ENCODE measurements at regions not wholly inside any gene's neighbourhood (a gene's known extent, or its start where the extent isn't known, plus 50 kb on each side); places are given as distances from the start of the nearest gene placed in this dataset.

- peaks cover 0 to 27% (median 12%) of the 10 kb centered on the region in 12 donors for H3K4me1 ChIP-seq
- peak overlapping the region in 2 of 12 donors; percentile 1 to 13 for H3K27ac ChIP-seq
- no peak for TF ChIP-seq POLR2A (IDR thresholded peaks at IDR 0.05)
- no peak for TF ChIP-seq CTCF (IDR thresholded peaks at IDR 0.05)
- DNase-seq (no peak), ATAC-seq (no peak)
- 50 to 70% (median 63%) methylated on average over 2 of the region's 2 CpGs for WGBS, 4 donors
- no peaks in the 10 kb centered on the region for H3K9me3 ChIP-seq
- H3K36me3 ChIP-seq: no peaks in the 10 kb centered on the region
- no peak overlapping the region for H3K4me3 ChIP-seq
- intact Hi-C loops (cut with DNase I): no loop called here
- no peaks in the 10 kb centered on the region for H3K27me3 ChIP-seq
These were observed 96.7 kb downstream of the TMX1 start for GRCh38 chr14:51336734-51337133.

- Histone ChIP-seq H3K27ac (no peak overlapping the region), H3K9me3 (no peaks in the 10 kb centered on the region), H3K27me3 (no peaks in the 10 kb centered on the region), H3K4me3 (no peak overlapping the region), H3K36me3 (no peaks in the 10 kb centered on the region), H3K4me1 (peaks cover 0 to 27% (median 12%) of the 10 kb centered on the region in 12 donors)
- TF ChIP-seq CTCF (IDR thresholded peaks at IDR 0.05) (no peak), POLR2A (IDR thresholded peaks at IDR 0.05) (no peak)
- no peak for ATAC-seq
- 75 to 89% (median 83%) methylated on average over 4 of the region's 4 CpGs for WGBS, 4 donors
- intact Hi-C loops (cut with DNase I): no loop called here
- no peak for DNase-seq
These were observed 97.5 kb downstream of the TMX1 start for GRCh38 chr14:51337520-51337919.

- WGBS, 4 donors: 94 to 97% (median 96%) methylated on average over 2 of the region's 2 CpGs
- TF ChIP-seq CTCF (IDR thresholded peaks at IDR 0.05) (no peak), POLR2A (IDR thresholded peaks at IDR 0.05) (no peak)
- no peak for DNase-seq
These were observed 101.3 kb downstream of the TMX1 start for GRCh38 chr14:51341338-51341737.

GRCh38 chr14:51342226-51342625 is 102.2 kb downstream of the TMX1 start:
- ATAC-seq: no peak
- Histone ChIP-seq H3K27ac (no peak overlapping the region), H3K27me3 (no peaks in the 10 kb centered on the region), H3K36me3 (no peaks in the 10 kb centered on the region), H3K9me3 (peaks cover 0 to 2% (median 0%) of the 10 kb centered on the region in 12 donors), H3K4me1 (no peaks in the 10 kb centered on the region), H3K4me3 (no peak overlapping the region)
- intact Hi-C loops (cut with DNase I): no loop called here
- TF ChIP-seq CTCF (IDR thresholded peaks at IDR 0.05): no peak
- no peak for TF ChIP-seq POLR2A (IDR thresholded peaks at IDR 0.05)
- WGBS, 4 donors: 92 to 98% (median 95%) methylated on average over 4 of the region's 4 CpGs
- DNase-seq: no peak

More at GRCh38 chr14:51341338-51341737, 101.3 kb downstream of the TMX1 start:
- Histone ChIP-seq H3K4me1 (peaks cover 0 to 5% (median 0%) of the 10 kb centered on the region in 12 donors), H3K27ac (no peak overlapping the region), H3K4me3 (no peak overlapping the region), H3K36me3 (no peaks in the 10 kb centered on the region), H3K9me3 (no peaks in the 10 kb centered on the region), H3K27me3 (no peaks in the 10 kb centered on the region)
- intact Hi-C loops (cut with DNase I): no loop called here
- ATAC-seq: no peak

Measured in heart left ventricle (tissue), 16 donors.